ENCODE measurements at regions not wholly inside any gene's neighbourhood (a gene's known extent, or its start where the extent isn't known, plus 50 kb on each side); places are given as distances from the start of the nearest gene placed in this dataset.

GRCh38 chr1:184919892-184920291 lies 54.4 kb downstream of the NIBAN1 start:
- DNase-seq (ENCODE audit: low spot score), result no peak

- no peak for DNase-seq (ENCODE audit: low spot score)
Observed at GRCh38 chr1:184915463-184916090, 58.7 kb downstream of the NIBAN1 start.

- DNase-seq (ENCODE audit: low spot score), result no peak
Observed at GRCh38 chr1:184914149-184914548, 60.2 kb downstream of the NIBAN1 start.

GRCh38 chr1:184912392-184912791 lies 61.9 kb downstream of the NIBAN1 start:
- DNase-seq (ENCODE audit: low spot score), result no peak

GRCh38 chr1:184911830-184912229 lies 62.5 kb downstream of the NIBAN1 start:
- DNase-seq (ENCODE audit: low spot score), result no peak

- DNase-seq (ENCODE audit: low spot score), result no peak
Observed at GRCh38 chr1:184911103-184911745, 63.1 kb downstream of the NIBAN1 start.

- no peak for DNase-seq (ENCODE audit: low spot score)
Observed at GRCh38 chr1:184910691-184911091, 63.6 kb downstream of the NIBAN1 start.

GRCh38 chr1:184910005-184910404 lies 64.3 kb downstream of the NIBAN1 start:
- DNase-seq (ENCODE audit: low spot score), result no peak

GRCh38 chr1:184909019-184909418 lies 65.3 kb downstream of the NIBAN1 start:
- DNase-seq (ENCODE audit: low spot score), result no peak

GRCh38 chr1:184908506-184908905 lies 65.8 kb downstream of the NIBAN1 start:
- no peak for DNase-seq (ENCODE audit: low spot score)

- no peak for DNase-seq (ENCODE audit: low spot score)
Observed at GRCh38 chr1:184907500-184907899, 66.8 kb downstream of the NIBAN1 start.

GRCh38 chr1:184906761-184907160 lies 67.5 kb downstream of the NIBAN1 start:
- no peak for DNase-seq (ENCODE audit: low spot score)

GRCh38 chr1:184905601-184906322 lies 68.5 kb downstream of the NIBAN1 start:
- DNase-seq (ENCODE audit: low spot score), result no peak

GRCh38 chr1:184903111-184903692 lies 71.1 kb downstream of the NIBAN1 start:
- DNase-seq (ENCODE audit: low spot score), result no peak

- DNase-seq (ENCODE audit: low spot score), result no peak
Observed at GRCh38 chr1:184900507-184900906, 73.8 kb downstream of the NIBAN1 start.

GRCh38 chr1:184896000-184896399 lies 78.3 kb downstream of the NIBAN1 start:
- no peak for DNase-seq (ENCODE audit: low spot score)

- DNase-seq (ENCODE audit: low spot score), result no peak
Observed at GRCh38 chr1:184895086-184895485, 79.2 kb downstream of the NIBAN1 start.

- no peak for DNase-seq (ENCODE audit: low spot score)
Observed at GRCh38 chr1:184893695-184894094, 80.6 kb downstream of the NIBAN1 start.

GRCh38 chr1:184892116-184892515 lies 82.2 kb downstream of the NIBAN1 start:
- DNase-seq (ENCODE audit: low spot score), result no peak

- no peak for DNase-seq (ENCODE audit: low spot score)
Observed at GRCh38 chr1:184891440-184891839, 82.9 kb downstream of the NIBAN1 start.

- no peak for DNase-seq (ENCODE audit: low spot score)
Observed at GRCh38 chr1:184890539-184890973, 83.8 kb downstream of the NIBAN1 start.

- no peak for DNase-seq (ENCODE audit: low spot score)
Observed at GRCh38 chr1:184889902-184890301, 84.4 kb downstream of the NIBAN1 start.

- DNase-seq (ENCODE audit: low spot score), result no peak
Observed at GRCh38 chr1:184889166-184889565, 85.1 kb downstream of the NIBAN1 start.

Data from putamen (tissue), 1 donor.